ENCODE measurements at regions not wholly inside any gene's neighbourhood (a gene's known extent, or its start where the extent isn't known, plus 50 kb on each side); places are given as distances from the start of the nearest gene placed in this dataset.

- TF ChIP-seq CTCF (IDR thresholded peaks at IDR 0.05; ENCODE audit: borderline replicate concordance, extremely low read depth, low read length, poor library complexity, severe bottlenecking) (no peak), EZH2 (IDR thresholded peaks at IDR 0.05; ENCODE audit: borderline replicate concordance, low read depth, low read length, severe bottlenecking) (no peak)
These were observed 892.5 kb upstream of the LRRTM1 start for GRCh38 chr2:81196933-81197628.
